ENCODE measurements at regions not wholly inside any gene's neighbourhood (a gene's known extent, or its start where the extent isn't known, plus 50 kb on each side); places are given as distances from the start of the nearest gene placed in this dataset.

DNA sequence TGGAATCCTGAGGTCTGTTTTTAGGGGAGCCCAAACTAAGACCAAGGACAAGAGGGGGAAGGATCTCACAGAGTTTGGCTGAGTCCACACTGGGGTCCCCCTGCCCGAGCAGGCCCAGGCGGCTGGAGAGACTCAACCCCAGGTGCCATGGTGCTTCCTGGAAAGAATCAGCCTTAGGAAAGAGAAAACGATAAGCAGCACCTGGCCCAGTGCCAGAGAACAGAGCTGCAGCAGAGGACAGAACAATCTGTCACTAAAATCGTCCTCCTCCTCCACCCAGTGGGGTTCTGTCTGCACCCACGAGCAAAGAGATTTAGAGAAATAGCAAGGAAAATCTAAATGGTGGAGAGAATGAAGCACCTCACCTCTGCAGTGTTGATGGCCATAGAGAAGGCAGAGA, 470.5 kb downstream of the BCOR start:
- WGBS (ENCODE audit: extremely low coverage, insufficient coverage, low lambda C conversion rate) = no CpG with 5 or more reads among the region's 5 CpGs
- Histone ChIP-seq H3K79me2 (ENCODE audit: control insufficient read depth, insufficient read depth, low read length) (no peaks in the 10 kb centered on the region), H2AK5ac (ENCODE audit: low read length) (no peak overlapping the region), H4K5ac (ENCODE audit: low read length) (no peak overlapping the region), H3K9ac (ENCODE audit: low read length) (no peak overlapping the region), H2BK5ac (ENCODE audit: low read length) (no peak overlapping the region), H3K56ac (ENCODE audit: low read length) (no peak overlapping the region), H3K4me1 (ENCODE audit: control insufficient read depth, low read depth, low read length) (no peaks in the 10 kb centered on the region), H3K18ac (ENCODE audit: low read length) (no peak overlapping the region), H2BK15ac (replicated peaks; ENCODE audit: low read depth) (no peak overlapping the region), H3K4me2 (ENCODE audit: low read length) (no peak overlapping the region), H3K79me1 (ENCODE audit: low read length) (no peaks in the 10 kb centered on the region), H3K23ac (ENCODE audit: low read length) (no peak overlapping the region), H2BK120ac (ENCODE audit: low read depth, low read length) (no peak overlapping the region), H3K27ac (ENCODE audit: low read depth, low read length) (no peak overlapping the region), H3K27me3 (ENCODE audit: insufficient read depth, low read length, poor library complexity) (no peaks in the 10 kb centered on the region), H3K4me3 (ENCODE audit: low read length) (no peak overlapping the region), H3K4ac (ENCODE audit: low read depth, low read length) (no peak overlapping the region), H4K8ac (ENCODE audit: low read depth, low read length) (no peak overlapping the region), H3K36me3 (ENCODE audit: control insufficient read depth, insufficient read depth, low read length) (no peaks in the 10 kb centered on the region)
- no peak for DNase-seq

DNA sequence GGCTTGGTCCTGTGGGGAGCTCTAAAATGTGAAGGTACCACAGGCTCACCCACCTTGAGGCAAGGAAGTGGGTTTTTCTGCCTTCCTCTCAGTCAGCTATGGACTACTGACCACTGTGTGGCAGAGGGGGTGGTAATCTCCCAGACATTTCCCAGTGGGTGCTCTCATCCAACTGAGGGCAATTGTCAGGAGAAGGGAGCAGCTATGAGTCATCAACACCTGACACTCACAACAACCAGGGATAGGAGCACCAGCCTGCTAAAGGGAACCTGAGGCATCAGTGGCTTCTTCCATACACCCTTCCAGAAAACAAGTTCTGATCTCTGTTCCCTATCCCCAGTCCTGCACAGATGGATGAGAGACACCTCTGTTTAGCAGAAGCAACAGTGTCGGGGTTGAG, 468.8 kb downstream of the BCOR start:
- H3K79me2 ChIP-seq (ENCODE audit: control insufficient read depth, insufficient read depth, low read length) = no peaks in the 10 kb centered on the region
- no peaks in the 10 kb centered on the region for H3K79me1 ChIP-seq (ENCODE audit: low read length)
- no peak overlapping the region for H3K56ac ChIP-seq (ENCODE audit: low read length)
- no peak overlapping the region for H3K27ac ChIP-seq (ENCODE audit: low read depth, low read length)
- H4K5ac ChIP-seq (ENCODE audit: low read length) = no peak overlapping the region
- no peaks in the 10 kb centered on the region for H3K4me1 ChIP-seq (ENCODE audit: control insufficient read depth, low read depth, low read length)
- H3K27me3 ChIP-seq (ENCODE audit: insufficient read depth, low read length, poor library complexity) = no peaks in the 10 kb centered on the region
- no peak overlapping the region for H3K4ac ChIP-seq (ENCODE audit: low read depth, low read length)
- H2BK5ac ChIP-seq (ENCODE audit: low read length) = no peak overlapping the region
- no peaks in the 10 kb centered on the region for H3K36me3 ChIP-seq (ENCODE audit: control insufficient read depth, insufficient read depth, low read length)
- no peak for DNase-seq
- WGBS (ENCODE audit: extremely low coverage, insufficient coverage, low lambda C conversion rate) = no CpG with 5 or more reads among the region's 1 CpG
- no peak overlapping the region for H2BK15ac ChIP-seq (replicated peaks; ENCODE audit: low read depth)
- H2BK120ac ChIP-seq (ENCODE audit: low read depth, low read length) = no peak overlapping the region
- H3K4me3 ChIP-seq (ENCODE audit: low read length) = no peak overlapping the region
- H4K8ac ChIP-seq (ENCODE audit: low read depth, low read length) = no peak overlapping the region
- no peak overlapping the region for H3K18ac ChIP-seq (ENCODE audit: low read length)
- H3K23ac ChIP-seq (ENCODE audit: low read length) = no peak overlapping the region
- no peak overlapping the region for H3K9ac ChIP-seq (ENCODE audit: low read length)
- no peak overlapping the region for H2AK5ac ChIP-seq (ENCODE audit: low read length)
- no peak overlapping the region for H3K4me2 ChIP-seq (ENCODE audit: low read length)

DNA sequence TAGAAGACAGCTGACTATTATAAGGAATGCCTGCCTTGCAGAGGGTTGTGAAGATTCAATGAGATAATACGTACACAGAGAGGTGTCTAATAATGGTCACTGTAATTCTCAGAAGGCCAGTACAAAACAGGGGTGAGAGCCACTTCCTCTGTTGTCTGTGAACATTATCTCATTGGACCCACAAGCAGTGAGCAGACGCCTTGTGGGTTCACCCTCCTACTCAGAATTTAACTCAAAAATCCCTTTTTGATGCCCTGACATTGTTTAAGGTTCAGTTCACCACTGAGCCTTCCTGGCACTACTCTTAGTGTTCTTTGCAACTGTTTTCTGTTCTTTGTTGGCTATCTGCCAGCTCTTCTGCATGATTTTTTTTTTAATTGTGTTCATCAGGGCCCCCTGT, 467.4 kb downstream of the BCOR start:
- Histone ChIP-seq H3K4me2 (ENCODE audit: low read length) (no peak overlapping the region), H3K23ac (ENCODE audit: low read length) (no peak overlapping the region), H3K79me1 (ENCODE audit: low read length) (no peaks in the 10 kb centered on the region), H4K8ac (ENCODE audit: low read depth, low read length) (no peak overlapping the region), H3K18ac (ENCODE audit: low read length) (no peak overlapping the region), H4K5ac (ENCODE audit: low read length) (no peak overlapping the region), H3K27me3 (ENCODE audit: insufficient read depth, low read length, poor library complexity) (no peaks in the 10 kb centered on the region), H2BK5ac (ENCODE audit: low read length) (no peak overlapping the region), H3K79me2 (ENCODE audit: control insufficient read depth, insufficient read depth, low read length) (no peaks in the 10 kb centered on the region), H3K27ac (ENCODE audit: low read depth, low read length) (no peak overlapping the region), H3K9ac (ENCODE audit: low read length) (no peak overlapping the region), H3K4me3 (ENCODE audit: low read length) (no peak overlapping the region), H2BK120ac (ENCODE audit: low read depth, low read length) (no peak overlapping the region), H3K36me3 (ENCODE audit: control insufficient read depth, insufficient read depth, low read length) (no peaks in the 10 kb centered on the region), H3K4ac (ENCODE audit: low read depth, low read length) (no peak overlapping the region), H2AK5ac (ENCODE audit: low read length) (no peak overlapping the region), H3K56ac (ENCODE audit: low read length) (no peak overlapping the region), H2BK15ac (replicated peaks; ENCODE audit: low read depth) (no peak overlapping the region), H3K4me1 (ENCODE audit: control insufficient read depth, low read depth, low read length) (no peaks in the 10 kb centered on the region)
- WGBS (ENCODE audit: extremely low coverage, insufficient coverage, low lambda C conversion rate) = no CpG with 5 or more reads among the region's 2 CpGs
- DNase-seq = no peak

DNA sequence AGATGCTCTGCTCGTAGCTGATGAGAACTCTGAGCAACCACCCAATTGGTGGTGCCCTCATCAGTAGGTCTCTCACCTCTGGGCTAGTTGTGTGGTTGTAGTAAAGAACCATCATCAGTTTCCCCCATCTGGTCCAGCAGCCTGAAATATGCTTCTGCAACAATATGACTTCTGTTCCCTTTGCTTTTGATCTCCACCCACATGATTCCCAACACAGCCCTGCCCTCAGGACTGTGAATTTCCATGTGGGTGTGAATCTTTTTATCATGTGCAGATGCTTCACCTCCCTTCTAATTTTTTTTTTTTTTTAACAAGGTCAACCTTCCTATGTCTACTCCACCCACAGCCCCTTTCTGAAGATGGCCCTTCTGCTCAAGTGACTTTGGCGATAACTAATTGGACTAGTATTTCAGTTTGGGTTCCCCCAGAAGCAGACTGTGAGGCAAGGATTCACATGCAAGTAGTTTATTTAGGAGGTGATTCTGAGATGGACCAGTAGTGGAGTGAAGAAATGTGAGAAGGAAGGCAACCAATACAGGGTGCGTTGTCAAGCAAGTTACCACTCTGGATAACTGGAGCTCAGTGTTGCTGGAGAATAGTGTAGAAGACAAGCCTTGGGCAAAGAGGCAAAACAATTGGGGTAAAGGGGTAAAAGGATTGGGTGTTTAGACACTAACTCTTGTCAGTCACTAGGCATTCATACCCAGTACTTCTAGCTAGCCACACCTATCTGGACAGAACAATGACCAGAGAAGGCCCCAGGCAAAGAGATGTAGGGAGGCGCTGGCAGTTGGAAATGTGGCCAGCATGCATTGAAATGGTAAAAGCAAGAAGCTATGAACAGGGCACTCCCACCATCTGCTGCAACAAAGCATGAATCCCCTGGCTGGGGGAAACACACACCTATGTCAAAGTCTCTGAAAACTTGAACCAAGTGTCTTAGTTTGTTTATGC, 466.2 kb downstream of the BCOR start:
- WGBS (ENCODE audit: extremely low coverage, insufficient coverage, low lambda C conversion rate) = no CpG with 5 or more reads among the region's 4 CpGs
- Histone ChIP-seq H2BK5ac (ENCODE audit: low read length) (no peak overlapping the region), H2AK5ac (ENCODE audit: low read length) (no peak overlapping the region)

DNA sequence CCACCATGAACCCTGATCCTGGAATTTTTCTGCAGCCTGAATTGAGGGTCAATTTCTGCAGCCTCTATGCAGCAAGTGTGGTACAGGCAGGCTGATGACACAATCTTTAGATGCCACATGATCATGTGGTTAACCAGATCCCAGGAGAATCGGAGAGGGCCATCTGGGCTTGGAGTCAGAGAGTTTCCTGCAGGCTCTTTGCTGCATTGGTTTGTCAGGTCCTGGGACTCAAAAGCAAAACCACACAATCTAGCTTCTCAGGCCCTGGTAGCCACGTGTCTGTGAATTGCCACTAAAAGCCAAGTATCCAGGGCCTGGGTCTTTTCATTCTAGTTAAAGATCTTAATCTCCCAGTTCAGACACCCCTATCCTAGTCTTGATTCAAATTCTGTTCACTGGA, 464.5 kb downstream of the BCOR start:
- Histone ChIP-seq H3K79me1 (ENCODE audit: low read length) (no peaks in the 10 kb centered on the region), H4K8ac (ENCODE audit: low read depth, low read length) (no peak overlapping the region), H3K18ac (ENCODE audit: low read length) (no peak overlapping the region), H2BK120ac (ENCODE audit: low read depth, low read length) (no peak overlapping the region), H2BK5ac (ENCODE audit: low read length) (no peak overlapping the region), H3K4me1 (ENCODE audit: control insufficient read depth, low read depth, low read length) (no peaks in the 10 kb centered on the region), H3K23ac (ENCODE audit: low read length) (no peak overlapping the region), H3K4ac (ENCODE audit: low read depth, low read length) (no peak overlapping the region), H3K4me3 (ENCODE audit: low read length) (no peak overlapping the region), H2AK5ac (ENCODE audit: low read length) (no peak overlapping the region), H3K27ac (ENCODE audit: low read depth, low read length) (no peak overlapping the region), H3K79me2 (ENCODE audit: control insufficient read depth, insufficient read depth, low read length) (no peaks in the 10 kb centered on the region), H3K9ac (ENCODE audit: low read length) (no peak overlapping the region), H3K27me3 (ENCODE audit: insufficient read depth, low read length, poor library complexity) (no peaks in the 10 kb centered on the region), H3K56ac (ENCODE audit: low read length) (no peak overlapping the region), H4K5ac (ENCODE audit: low read length) (no peak overlapping the region), H3K36me3 (ENCODE audit: control insufficient read depth, insufficient read depth, low read length) (no peaks in the 10 kb centered on the region), H2BK15ac (replicated peaks; ENCODE audit: low read depth) (no peak overlapping the region), H3K4me2 (ENCODE audit: low read length) (no peak overlapping the region)
- DNase-seq = no peak
- WGBS (ENCODE audit: extremely low coverage, insufficient coverage, low lambda C conversion rate) = no CpG with 5 or more reads among the region's 2 CpGs

More for the DNA sequence above, 466.2 kb downstream of the BCOR start:
- no peak overlapping the region for H3K56ac ChIP-seq (ENCODE audit: low read length)
- no peak overlapping the region for H3K18ac ChIP-seq (ENCODE audit: low read length)
- no peak for DNase-seq
- H3K9ac ChIP-seq (ENCODE audit: low read length) = no peak overlapping the region
- no peaks in the 10 kb centered on the region for H3K36me3 ChIP-seq (ENCODE audit: control insufficient read depth, insufficient read depth, low read length)
- no peak overlapping the region for H4K5ac ChIP-seq (ENCODE audit: low read length)
- H3K4me3 ChIP-seq (ENCODE audit: low read length) = no peak overlapping the region
- no peak overlapping the region for H3K27ac ChIP-seq (ENCODE audit: low read depth, low read length)
- H2BK15ac ChIP-seq (replicated peaks; ENCODE audit: low read depth) = no peak overlapping the region
- no peaks in the 10 kb centered on the region for H3K27me3 ChIP-seq (ENCODE audit: insufficient read depth, low read length, poor library complexity)
- no peak overlapping the region for H3K4ac ChIP-seq (ENCODE audit: low read depth, low read length)
- H3K79me1 ChIP-seq (ENCODE audit: low read length) = no peaks in the 10 kb centered on the region
- no peak overlapping the region for H3K23ac ChIP-seq (ENCODE audit: low read length)
- H3K79me2 ChIP-seq (ENCODE audit: control insufficient read depth, insufficient read depth, low read length) = no peaks in the 10 kb centered on the region
- no peaks in the 10 kb centered on the region for H3K4me1 ChIP-seq (ENCODE audit: control insufficient read depth, low read depth, low read length)
- no peak overlapping the region for H3K4me2 ChIP-seq (ENCODE audit: low read length)
- H4K8ac ChIP-seq (ENCODE audit: low read depth, low read length) = no peak overlapping the region
- H2BK120ac ChIP-seq (ENCODE audit: low read depth, low read length) = no peak overlapping the region

DNA sequence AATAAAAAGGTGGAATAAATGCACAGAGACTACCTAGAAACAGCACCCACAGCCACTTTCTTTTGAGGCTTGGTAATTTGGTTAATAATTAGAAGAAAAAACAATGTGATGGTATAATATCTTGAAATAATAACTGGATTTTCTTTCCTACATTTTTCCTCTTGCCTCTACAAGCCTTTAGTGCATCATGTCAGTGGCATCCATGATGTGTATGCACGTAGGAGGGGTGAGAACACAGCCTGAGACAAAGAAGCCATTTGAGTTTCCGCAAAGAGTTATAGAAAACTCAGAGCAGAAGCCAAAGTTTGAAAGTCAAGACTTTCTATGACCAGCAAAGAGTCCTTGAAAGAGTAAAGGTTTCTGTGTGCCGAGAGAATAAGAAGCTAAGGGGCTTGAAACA, 461.3 kb downstream of the BCOR start:
- Histone ChIP-seq H3K4ac (ENCODE audit: low read depth, low read length) (no peak overlapping the region), H3K36me3 (ENCODE audit: control insufficient read depth, insufficient read depth, low read length) (no peaks in the 10 kb centered on the region), H3K9ac (ENCODE audit: low read length) (no peak overlapping the region), H4K8ac (ENCODE audit: low read depth, low read length) (no peak overlapping the region), H3K4me1 (ENCODE audit: control insufficient read depth, low read depth, low read length) (no peaks in the 10 kb centered on the region), H4K5ac (ENCODE audit: low read length) (no peak overlapping the region), H3K27me3 (ENCODE audit: insufficient read depth, low read length, poor library complexity) (no peaks in the 10 kb centered on the region), H2BK5ac (ENCODE audit: low read length) (no peak overlapping the region), H2AK5ac (ENCODE audit: low read length) (no peak overlapping the region), H3K18ac (ENCODE audit: low read length) (no peak overlapping the region), H3K79me2 (ENCODE audit: control insufficient read depth, insufficient read depth, low read length) (no peaks in the 10 kb centered on the region), H3K56ac (ENCODE audit: low read length) (no peak overlapping the region), H3K27ac (ENCODE audit: low read depth, low read length) (no peak overlapping the region), H3K4me2 (ENCODE audit: low read length) (no peak overlapping the region), H3K79me1 (ENCODE audit: low read length) (no peaks in the 10 kb centered on the region), H3K4me3 (ENCODE audit: low read length) (no peak overlapping the region), H2BK15ac (replicated peaks; ENCODE audit: low read depth) (no peak overlapping the region), H2BK120ac (ENCODE audit: low read depth, low read length) (no peak overlapping the region), H3K23ac (ENCODE audit: low read length) (no peak overlapping the region)
- no peak for DNase-seq
- WGBS (ENCODE audit: extremely low coverage, insufficient coverage, low lambda C conversion rate) = no CpG with 5 or more reads among the region's 3 CpGs
